BJ (cell line): ENCODE measurements at regions not wholly inside any gene's neighbourhood (a gene's known extent, or its start where the extent isn't known, plus 50 kb on each side); places are given as distances from the start of the nearest gene placed in this dataset.

ENCODE experiments used
- CTCF ChIA-PET: fragments of 350-600 bp; formaldehyde crosslinking; extraction: SDS; loops from one replicate; lab custom pipeline; 2021; ENCODE audit warnings: antibody characterized with exemption, inconsistent platforms; lab: Yijun Ruan, JAX
- POLR2A ChIA-PET: fragments of 300-600 bp; sonication (Branson Sonifier 250); formaldehyde crosslinking; extraction: SDS; loops from one replicate; lab custom pipeline; 2021; ENCODE audit warnings: antibody characterized with exemption; lab: Charles Lee
- DNase-seq: peaks from one replicate; pipeline ENCODE4 v3.0.0-alpha.2; 2011; ENCODE audit warnings: low read depth
- H3K27me3 ChIP-seq: 2 replicates; pipeline ENCODE4 v1.6.0; 2011; ENCODE audit warnings: low read length; ENCODE audit not compliant: control insufficient read depth, insufficient read depth
- H3K36me3 ChIP-seq: 2 replicates; pipeline ENCODE4 v1.5.1; 2011; ENCODE audit warnings: low read length; ENCODE audit not compliant: control insufficient read depth, insufficient read depth
- H3K4me3 ChIP-seq: 2 replicates; pipeline ENCODE4 v1.5.1; 2011; ENCODE audit warnings: low read depth, mild to moderate bottlenecking, control low read depth, low read length
- CTCF ChIP-seq: IDR thresholded peaks from 2 replicates; pipeline ENCODE4 v1.5.1; 2011; ENCODE audit warnings: low read depth, mild to moderate bottlenecking, control low read depth, inconsistent platforms, low read length, moderate library complexity; ENCODE audit not compliant: insufficient read depth

- no peak for TF ChIP-seq CTCF
- no peak for DNase-seq
- POLR2A ChIA-PET: no interaction called here
- Histone ChIP-seq H3K27me3 (no peaks in the 10 kb centered on the region), H3K36me3 (no peaks in the 10 kb centered on the region), H3K4me3 (no peak overlapping the region)
- CTCF ChIA-PET: no interaction called here
Measured at GRCh38 chr11:107136892-107137291, 118.6 kb upstream of the GUCY1A2 start.

- Histone ChIP-seq H3K36me3 (no peaks in the 10 kb centered on the region), H3K4me3 (no peak overlapping the region), H3K27me3 (no peaks in the 10 kb centered on the region)
- DNase-seq: no peak
- POLR2A ChIA-PET: no interaction called here
- TF ChIP-seq CTCF: no peak
- CTCF ChIA-PET: no interaction called here
Measured at GRCh38 chr11:107131756-107132155, 113.5 kb upstream of the GUCY1A2 start.

GRCh38 chr11:107123022-107123421 is 104.7 kb upstream of the GUCY1A2 start:
- ChIA-PET CTCF (no interaction called here), POLR2A (no interaction called here)
- DNase-seq: no peak
- Histone ChIP-seq H3K4me3 (no peak overlapping the region), H3K27me3 (no peaks in the 10 kb centered on the region), H3K36me3 (no peaks in the 10 kb centered on the region)
- TF ChIP-seq CTCF: no peak

- no peaks in the 10 kb centered on the region for H3K27me3 ChIP-seq
- no peak for DNase-seq
- ChIA-PET POLR2A (no interaction called here), CTCF (no interaction called here)
- no peak overlapping the region for H3K4me3 ChIP-seq
- H3K36me3 ChIP-seq: no peaks in the 10 kb centered on the region
- TF ChIP-seq CTCF: no peak
Measured at GRCh38 chr11:107118025-107118720, 99.9 kb upstream of the GUCY1A2 start.

GRCh38 chr11:107116358-107116757 is 98.1 kb upstream of the GUCY1A2 start:
- no peak for TF ChIP-seq CTCF
- DNase-seq: no peak
- ChIA-PET CTCF (interaction anchor here (0.6 to 0.7 kb wide), 2 partner anchors 339 to 389 kb away, joined by 3 read pairs; no protein-coding TSS in a partner anchor), POLR2A (no interaction called here)
- H3K27me3 ChIP-seq: no peaks in the 10 kb centered on the region
- H3K36me3 ChIP-seq: no peaks in the 10 kb centered on the region
- no peak overlapping the region for H3K4me3 ChIP-seq
